ENCODE measurements at regions not wholly inside any gene's neighbourhood (a gene's known extent, or its start where the extent isn't known, plus 50 kb on each side); places are given as distances from the start of the nearest gene placed in this dataset.
"Not testable (repeated sequence)": the region's sequence is repeated elsewhere in the genome, so short reads cannot be mapped to it uniquely, and the experiment has no call there.

- H3K27ac ChIP-seq (ENCODE audit: low read depth, low read length), result no peak overlapping the region
- WGBS, 2 experiments (ENCODE audit: insufficient coverage in 1 of 2, insufficient read length in 1 of 2), result 89 to 96% methylated on average over 3 of the region's 3 CpGs
- H3K4me3 Mint-ChIP-seq, result no peak overlapping the region
- H3K9me3 ChIP-seq (ENCODE audit: control insufficient read depth, low read length), result no peaks in the 10 kb centered on the region
- H3K4me3 ChIP-seq (ENCODE audit: low read length), result no peak overlapping the region
- TF ChIP-seq CTCF (conservative IDR thresholded peaks at IDR 0.05), result no peak
- peaks cover 11% of the 10 kb centered on the region for H3K4me1 Mint-ChIP-seq
- H3K27ac Mint-ChIP-seq, result no peak overlapping the region
- H3K27me3 Mint-ChIP-seq (ENCODE audit: insufficient read depth), result no peaks in the 10 kb centered on the region
- no peak for DNase-seq
- H3K36me3 Mint-ChIP-seq (ENCODE audit: low read depth), result peaks cover 8% of the 10 kb centered on the region
- H3K4me1 ChIP-seq (ENCODE audit: control insufficient read depth, insufficient read depth, low read length), result no peaks in the 10 kb centered on the region
- H3K36me3 ChIP-seq (ENCODE audit: control insufficient read depth, insufficient read depth, low read length), result no peaks in the 10 kb centered on the region
- H3K9me3 Mint-ChIP-seq, result peaks cover 18% of the 10 kb centered on the region
- no peaks in the 10 kb centered on the region for H3K27me3 ChIP-seq (ENCODE audit: control insufficient read depth, insufficient read depth, low read length, poor library complexity, severe bottlenecking)
- H3K9ac ChIP-seq (ENCODE audit: extremely low read depth, low read length, poor library complexity, severe bottlenecking), result no peak overlapping the region
These were observed 56.8 kb upstream of the LANCL2 start for GRCh38 chr7:55308186-55308929.

- Mint-ChIP-seq H3K36me3 (ENCODE audit: low read depth) (peaks cover 8% of the 10 kb centered on the region), H3K4me3 (no peak overlapping the region), H3K9me3 (peaks cover 18% of the 10 kb centered on the region), H3K27me3 (ENCODE audit: insufficient read depth) (no peaks in the 10 kb centered on the region), H3K4me1 (peaks cover 6% of the 10 kb centered on the region), H3K27ac (no peak overlapping the region)
- no peaks in the 10 kb centered on the region for H3K4me1 ChIP-seq (ENCODE audit: control insufficient read depth, insufficient read depth, low read length)
- H3K36me3 ChIP-seq (ENCODE audit: control insufficient read depth, insufficient read depth, low read length), result no peaks in the 10 kb centered on the region
- no peak overlapping the region for H3K9ac ChIP-seq (ENCODE audit: extremely low read depth, low read length, poor library complexity, severe bottlenecking)
- H3K9me3 ChIP-seq (ENCODE audit: control insufficient read depth, low read length), result no peaks in the 10 kb centered on the region
- no peak for TF ChIP-seq CTCF (conservative IDR thresholded peaks at IDR 0.05)
- 90 to 91% methylated on average over 16 to 17 of the region's 17 CpGs for WGBS, 2 experiments (ENCODE audit: insufficient coverage in 1 of 2, insufficient read length in 1 of 2)
- DNase-seq, result no peak
- H3K27ac ChIP-seq (ENCODE audit: low read depth, low read length), result no peak overlapping the region
- H3K27me3 ChIP-seq (ENCODE audit: control insufficient read depth, insufficient read depth, low read length, poor library complexity, severe bottlenecking), result no peaks in the 10 kb centered on the region
- no peak overlapping the region for H3K4me3 ChIP-seq (ENCODE audit: low read length)
These were observed 55.8 kb upstream of the LANCL2 start for GRCh38 chr7:55309040-55309991.

GRCh38 chr7:55310287-55311025 is 54.7 kb upstream of the LANCL2 start:
- H3K4me1 Mint-ChIP-seq, result no peaks in the 10 kb centered on the region
- H3K4me3 ChIP-seq (ENCODE audit: low read length), result no peak overlapping the region
- H3K27ac ChIP-seq (ENCODE audit: low read depth, low read length), result no peak overlapping the region
- TF ChIP-seq CTCF (conservative IDR thresholded peaks at IDR 0.05), result no peak
- DNase-seq, result no peak
- H3K4me3 Mint-ChIP-seq, result no peak overlapping the region
- H3K36me3 Mint-ChIP-seq (ENCODE audit: low read depth), result peaks cover 8% of the 10 kb centered on the region
- H3K9me3 Mint-ChIP-seq, result peaks cover 18% of the 10 kb centered on the region
- no peaks in the 10 kb centered on the region for H3K27me3 ChIP-seq (ENCODE audit: control insufficient read depth, insufficient read depth, low read length, poor library complexity, severe bottlenecking)
- H3K36me3 ChIP-seq (ENCODE audit: control insufficient read depth, insufficient read depth, low read length), result no peaks in the 10 kb centered on the region
- 79 to 80% methylated on average over 8 of the region's 8 CpGs for whole genome bisulfite sequencing, 2 experiments (ENCODE audit: insufficient coverage in 1 of 2, insufficient read length in 1 of 2)
- H3K27ac Mint-ChIP-seq, result no peak overlapping the region
- H3K27me3 Mint-ChIP-seq (ENCODE audit: insufficient read depth), result no peaks in the 10 kb centered on the region
- no peaks in the 10 kb centered on the region for H3K4me1 ChIP-seq (ENCODE audit: control insufficient read depth, insufficient read depth, low read length)
- no peaks in the 10 kb centered on the region for H3K9me3 ChIP-seq (ENCODE audit: control insufficient read depth, low read length)
- no peak overlapping the region for H3K9ac ChIP-seq (ENCODE audit: extremely low read depth, low read length, poor library complexity, severe bottlenecking)

GRCh38 chr7:55311892-55312291 is 53.2 kb upstream of the LANCL2 start:
- H3K27ac Mint-ChIP-seq; H3K27me3 Mint-ChIP-seq (ENCODE audit: insufficient read depth); H3K4me3 Mint-ChIP-seq; H3K9ac ChIP-seq (ENCODE audit: extremely low read depth, low read length, poor library complexity, severe bottlenecking); H3K4me1 ChIP-seq (ENCODE audit: control insufficient read depth, insufficient read depth, low read length); H3K27me3 ChIP-seq (ENCODE audit: control insufficient read depth, insufficient read depth, low read length, poor library complexity, severe bottlenecking); H3K36me3 Mint-ChIP-seq (ENCODE audit: low read depth); H3K4me3 ChIP-seq (ENCODE audit: low read length); H3K4me1 Mint-ChIP-seq; H3K9me3 ChIP-seq (ENCODE audit: control insufficient read depth, low read length); H3K36me3 ChIP-seq (ENCODE audit: control insufficient read depth, insufficient read depth, low read length); DNase-seq; H3K27ac ChIP-seq (ENCODE audit: low read depth, low read length): not testable (repeated sequence)
- H3K9me3 Mint-ChIP-seq, result peaks cover 18% of the 10 kb centered on the region
- WGBS, 2 experiments (ENCODE audit: insufficient coverage in 1 of 2, insufficient read length in 1 of 2), result 90% methylated on average over 20 of the region's 27 CpGs; no CpG with 5 or more reads in 1 of the 2 experiments
